ENCODE measurements at regions not wholly inside any gene's neighbourhood (a gene's known extent, or its start where the extent isn't known, plus 50 kb on each side); places are given as distances from the start of the nearest gene placed in this dataset.

- CTCF ChIA-PET = no interaction called here
- Histone ChIP-seq H3K27me3 (ENCODE audit: control insufficient read depth, insufficient read depth, low read length) (no peaks in the 10 kb centered on the region; the same call in 1 of the 2 replicates), H3K4me3 (ENCODE audit: low read depth in 2 of 2, low read length in 2 of 2) (no peak overlapping the region), H3K9me3 (ENCODE audit: control insufficient read depth, insufficient read depth, low read depth, low read length) (no peaks in the 10 kb centered on the region), H3K4me1 (ENCODE audit: control insufficient read depth, insufficient read depth, low read length) (no peaks in the 10 kb centered on the region), H3K27ac (ENCODE audit: low read length) (no peak overlapping the region), H3K36me3 (ENCODE audit: control insufficient read depth, insufficient read depth, low read length) (no peaks in the 10 kb centered on the region)
- intact Hi-C loops (cut with micrococcal nuclease; ENCODE audit: unreplicated experiment) = no loop called here
- no TSS peak for BruUV-seq (replicated peaks)
- no peak for ATAC-seq
- no peak for TF ChIP-seq POLR2AphosphoS5 (IDR thresholded peaks at IDR 0.05; ENCODE audit: low read depth, low read length)
- no peak for DNase-seq (ENCODE audit: low read depth, low spot score)
- POLR2A ChIA-PET = no interaction called here
- in situ Hi-C loops (cut with HindIII; ENCODE audit: low pct_unique_long_range_greater_than_20kb, low sequenced_read_pairs) = no loop called here
These were observed 381.4 kb upstream of the PROX1 start for GRCh38 chr1:213606252-213606820.

- ATAC-seq = no peak
- Histone ChIP-seq H3K9me3 (ENCODE audit: control insufficient read depth, insufficient read depth, low read depth, low read length) (no peaks in the 10 kb centered on the region), H3K4me1 (ENCODE audit: control insufficient read depth, insufficient read depth, low read length) (no peaks in the 10 kb centered on the region), H3K4me3 (ENCODE audit: low read depth in 2 of 2, low read length in 2 of 2) (no peak overlapping the region), H3K36me3 (ENCODE audit: control insufficient read depth, insufficient read depth, low read length) (no peaks in the 10 kb centered on the region), H3K27me3 (ENCODE audit: control insufficient read depth, insufficient read depth, low read length) (peaks cover 2% of the 10 kb centered on the region; the same call in 1 of the 2 replicates), H3K27ac (ENCODE audit: low read length) (no peak overlapping the region)
- intact Hi-C loops (cut with micrococcal nuclease; ENCODE audit: unreplicated experiment) = no loop called here
- ChIA-PET POLR2A (no interaction called here), CTCF (no interaction called here)
- TF ChIP-seq REST (IDR thresholded peaks at IDR 0.05; ENCODE audit: insufficient read depth in 1 of 2, low read depth in 2 of 2, low read length in 1 of 2) (no peak), TCF7L2 (IDR thresholded peaks at IDR 0.05; ENCODE audit: low read depth, low read length) (no peak), POLR2AphosphoS5 (IDR thresholded peaks at IDR 0.05; ENCODE audit: low read depth, low read length) (no peak), SIN3A (IDR thresholded peaks at IDR 0.05; ENCODE audit: borderline replicate concordance, insufficient read depth, low read depth, low read length) (no peak), CTCF (IDR thresholded peaks at IDR 0.05) (no peak)
- no TSS peak for BruUV-seq (replicated peaks)
- DNase-seq (ENCODE audit: low read depth, low spot score) = no peak
- in situ Hi-C loops (cut with HindIII; ENCODE audit: low pct_unique_long_range_greater_than_20kb, low sequenced_read_pairs) = no loop called here
These were observed 374.2 kb upstream of the PROX1 start for GRCh38 chr1:213613549-213613948.

- CTCF ChIA-PET = no interaction called here
- H3K27me3 ChIP-seq (ENCODE audit: control insufficient read depth, insufficient read depth, low read length) = peaks cover 2% of the 10 kb centered on the region; the same call in 1 of the 2 replicates
- BruUV-seq (replicated peaks) = no TSS peak
These were observed 372.4 kb upstream of the PROX1 start for GRCh38 chr1:213615226-213615916.

More at GRCh38 chr1:213615226-213615916, 372.4 kb upstream of the PROX1 start:
- H3K36me3 ChIP-seq (ENCODE audit: control insufficient read depth, insufficient read depth, low read length) = no peaks in the 10 kb centered on the region
- ATAC-seq (no peak), DNase-seq (ENCODE audit: low read depth, low spot score) (no peak)
- H3K4me1 ChIP-seq (ENCODE audit: control insufficient read depth, insufficient read depth, low read length) = no peaks in the 10 kb centered on the region
- in situ Hi-C loops (cut with HindIII; ENCODE audit: low pct_unique_long_range_greater_than_20kb, low sequenced_read_pairs) (no loop called here), intact Hi-C loops (cut with micrococcal nuclease; ENCODE audit: unreplicated experiment) (no loop called here)
- no peak for TF ChIP-seq REST (IDR thresholded peaks at IDR 0.05; ENCODE audit: insufficient read depth in 1 of 2, low read depth in 2 of 2, low read length in 1 of 2)
- no peak for TF ChIP-seq POLR2AphosphoS5 (IDR thresholded peaks at IDR 0.05; ENCODE audit: low read depth, low read length)
- no peaks in the 10 kb centered on the region for H3K9me3 ChIP-seq (ENCODE audit: control insufficient read depth, insufficient read depth, low read depth, low read length)
- H3K4me3 ChIP-seq (ENCODE audit: low read depth in 2 of 2, low read length in 2 of 2) = no peak overlapping the region
- POLR2A ChIA-PET = no interaction called here
- no peak overlapping the region for H3K27ac ChIP-seq (ENCODE audit: low read length)

All from Panc1 (cell line).